ENCODE measurements at regions not wholly inside any gene's neighbourhood (a gene's known extent, or its start where the extent isn't known, plus 50 kb on each side); places are given as distances from the start of the nearest gene placed in this dataset.
A peak's percentile ranks its signal among the peaks of the same experiment; 100 is the strongest.
"Not testable (repeated sequence)": the region's sequence is repeated elsewhere in the genome, so short reads cannot be mapped to it uniquely, and the experiment has no call there.

- not testable (repeated sequence) for DNase-seq (ENCODE audit: extremely low read depth in 1 of 2, low read depth in 1 of 2)
Measured at GRCh38 chr16:72729552-72729951, 318.4 kb downstream of the ZFHX3 start.

DNA sequence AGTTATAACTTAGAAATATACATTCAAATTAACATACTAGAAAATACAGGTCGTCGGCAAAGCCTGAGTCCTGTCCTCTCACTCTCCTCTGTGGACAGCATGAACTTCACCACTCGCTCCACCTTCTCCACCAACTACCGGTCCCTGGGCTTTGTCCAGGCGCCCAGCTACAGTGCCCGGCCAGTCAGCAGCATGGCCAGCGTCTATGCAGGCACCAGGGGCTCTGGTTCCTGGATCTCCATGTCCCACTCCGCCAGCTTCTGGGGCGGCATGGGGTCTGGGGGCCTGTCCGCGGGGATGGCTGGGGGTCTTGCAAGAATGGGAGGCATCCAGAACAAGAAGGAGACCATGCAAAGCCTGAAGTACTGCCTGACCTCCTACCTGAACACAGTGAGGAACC lies 319.4 kb downstream of the ZFHX3 start:
- DNase-seq (ENCODE audit: extremely low read depth in 1 of 2, low read depth in 1 of 2), result no peak

DNA sequence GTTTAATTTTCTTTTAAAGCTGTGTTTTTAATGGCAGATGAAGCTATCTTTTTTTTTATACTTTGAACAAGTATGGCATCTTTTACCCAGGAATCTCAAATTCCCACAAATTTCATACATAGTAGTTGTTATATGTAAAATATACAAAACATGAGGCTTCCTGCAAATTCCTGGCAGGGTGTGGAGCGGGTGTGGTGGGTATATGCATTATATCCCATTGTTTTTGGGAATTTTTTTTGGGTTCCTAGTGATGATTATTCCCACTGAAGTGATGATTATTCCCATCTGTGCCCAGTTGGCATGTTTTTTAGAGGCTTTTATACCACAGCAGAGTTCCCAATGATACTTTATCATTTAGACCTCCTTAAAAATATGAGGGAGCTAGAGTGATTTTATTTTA lies 320.4 kb downstream of the ZFHX3 start:
- DNase-seq (ENCODE audit: extremely low read depth in 1 of 2, low read depth in 1 of 2), result no peak

GRCh38 chr16:72725643-72726042 lies 322.3 kb downstream of the ZFHX3 start:
- no peak for DNase-seq (ENCODE audit: extremely low read depth in 1 of 2, low read depth in 1 of 2)

DNA sequence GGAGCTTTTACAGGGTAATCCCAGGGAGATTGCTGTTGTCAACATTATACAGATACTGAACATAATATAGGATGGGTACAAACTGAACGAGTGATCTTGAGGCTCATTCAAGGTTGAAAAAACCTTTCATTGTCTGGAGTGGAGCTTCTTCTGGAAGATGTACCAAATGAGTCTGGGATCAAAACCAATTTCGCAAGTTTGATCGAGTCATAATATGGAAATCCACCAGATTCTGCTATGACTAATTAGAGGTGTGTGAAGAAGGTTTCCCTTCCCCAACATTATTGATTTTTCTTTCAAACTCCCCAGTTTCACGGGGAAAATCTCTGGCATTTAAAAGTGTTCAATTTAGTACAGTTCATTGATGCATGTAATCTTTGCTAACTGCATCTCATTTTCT lies 324.1 kb downstream of the ZFHX3 start:
- no peak for DNase-seq (ENCODE audit: extremely low read depth in 1 of 2, low read depth in 1 of 2)

GRCh38 chr16:72722552-72722951 lies 325.4 kb downstream of the ZFHX3 start:
- no peak for DNase-seq (ENCODE audit: extremely low read depth in 1 of 2, low read depth in 1 of 2)

DNA sequence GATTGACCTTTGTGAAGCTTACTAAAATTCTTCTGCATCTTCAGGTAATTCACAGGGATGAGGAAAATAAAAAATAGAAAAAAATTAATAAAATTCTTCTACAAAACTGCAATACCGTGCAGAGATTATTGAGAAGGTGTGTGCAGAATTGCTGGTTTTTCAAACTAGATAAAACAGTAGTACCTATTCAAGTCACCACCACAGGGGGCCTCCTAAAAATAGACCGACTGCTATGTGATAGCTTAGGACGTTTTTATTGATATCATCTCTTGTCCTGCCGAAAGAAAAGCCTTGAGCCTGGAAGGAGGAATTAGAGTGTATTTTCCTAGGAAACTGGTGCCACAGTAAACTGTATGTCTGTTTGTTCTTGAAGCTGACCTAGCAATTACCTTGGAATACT lies 325.9 kb downstream of the ZFHX3 start:
- DNase-seq (ENCODE audit: extremely low read depth in 1 of 2, low read depth in 1 of 2), result no peak

DNA sequence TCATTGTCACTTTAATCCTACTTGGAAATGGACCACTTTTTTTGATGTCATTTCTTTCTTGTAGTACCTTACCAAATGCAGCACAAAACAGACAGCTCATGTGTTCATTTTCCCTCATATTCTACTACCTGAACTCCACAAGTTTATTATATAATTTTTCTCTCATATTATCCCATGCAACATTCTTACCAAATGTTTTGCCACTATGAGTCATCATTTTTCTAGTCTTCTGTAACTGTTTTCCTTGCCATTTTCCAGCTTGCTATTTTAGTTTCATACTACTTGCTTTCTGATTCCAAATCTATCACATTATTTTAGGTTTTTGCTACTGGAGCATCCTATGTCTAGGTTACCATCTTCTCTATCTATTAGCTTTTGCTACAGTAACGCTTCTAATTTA lies 332.7 kb downstream of the ZFHX3 start:
- DNase-seq (ENCODE audit: extremely low read depth in 1 of 2, low read depth in 1 of 2), result no peak

GRCh38 chr16:72711823-72712222 lies 336.1 kb downstream of the ZFHX3 start:
- DNase-seq (ENCODE audit: extremely low read depth in 1 of 2, low read depth in 1 of 2), result no peak

DNA sequence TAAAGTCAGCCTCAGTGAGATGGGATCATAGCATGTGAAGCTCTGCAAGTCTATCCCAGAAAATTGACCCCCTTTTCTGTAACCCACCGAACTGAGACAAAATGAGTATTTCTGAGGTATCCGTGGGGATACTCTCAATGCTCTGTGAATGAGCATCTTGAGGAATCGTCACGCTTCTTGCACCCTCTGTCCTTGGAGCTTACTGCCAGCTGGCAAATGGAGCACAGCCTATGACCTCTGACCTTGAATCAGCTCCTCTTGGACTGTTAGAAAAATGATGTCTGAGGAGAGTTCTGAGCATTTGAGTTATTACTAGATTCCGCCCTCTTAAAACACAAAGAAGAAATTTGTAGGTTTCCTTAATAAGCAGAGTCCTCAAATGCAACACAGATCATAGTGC lies 342.1 kb downstream of the ZFHX3 start:
- no peak for DNase-seq (ENCODE audit: extremely low read depth in 1 of 2, low read depth in 1 of 2)

GRCh38 chr16:72704746-72705372 lies 343.1 kb downstream of the ZFHX3 start:
- DNase-seq (ENCODE audit: extremely low read depth in 1 of 2, low read depth in 1 of 2), result no peak

GRCh38 chr16:72689851-72690250 lies 358.1 kb downstream of the ZFHX3 start:
- no peak for DNase-seq (ENCODE audit: extremely low read depth in 1 of 2, low read depth in 1 of 2)

GRCh38 chr16:72680732-72681131 lies 367.2 kb downstream of the ZFHX3 start:
- no peak for DNase-seq (ENCODE audit: extremely low read depth in 1 of 2, low read depth in 1 of 2)

DNA sequence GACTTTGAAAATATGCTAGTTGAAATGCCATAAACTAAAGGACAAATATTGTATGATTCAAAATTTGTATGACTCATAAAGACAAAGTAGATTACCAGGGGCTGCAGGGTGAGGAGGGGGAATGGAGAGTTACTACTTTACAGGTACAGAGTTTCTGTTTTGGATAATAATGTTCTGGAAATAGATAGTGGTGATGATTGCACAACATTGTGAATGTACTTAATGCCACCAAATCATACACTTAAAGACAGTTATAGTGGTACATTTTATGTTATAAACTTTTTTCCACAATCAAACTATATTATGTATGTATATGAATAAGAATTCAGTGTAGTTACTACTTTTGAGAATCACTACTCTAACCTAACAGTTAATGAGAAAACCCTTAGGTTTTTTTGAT lies 368.1 kb downstream of the ZFHX3 start:
- no peak for DNase-seq (ENCODE audit: extremely low read depth in 1 of 2, low read depth in 1 of 2)

GRCh38 chr16:72677662-72678447 lies 370.1 kb downstream of the ZFHX3 start:
- DNase-seq (ENCODE audit: extremely low read depth in 1 of 2, low read depth in 1 of 2), result no peak

GRCh38 chr16:72673118-72673517 lies 374.8 kb downstream of the ZFHX3 start:
- no peak for DNase-seq (ENCODE audit: extremely low read depth in 1 of 2, low read depth in 1 of 2)

DNA sequence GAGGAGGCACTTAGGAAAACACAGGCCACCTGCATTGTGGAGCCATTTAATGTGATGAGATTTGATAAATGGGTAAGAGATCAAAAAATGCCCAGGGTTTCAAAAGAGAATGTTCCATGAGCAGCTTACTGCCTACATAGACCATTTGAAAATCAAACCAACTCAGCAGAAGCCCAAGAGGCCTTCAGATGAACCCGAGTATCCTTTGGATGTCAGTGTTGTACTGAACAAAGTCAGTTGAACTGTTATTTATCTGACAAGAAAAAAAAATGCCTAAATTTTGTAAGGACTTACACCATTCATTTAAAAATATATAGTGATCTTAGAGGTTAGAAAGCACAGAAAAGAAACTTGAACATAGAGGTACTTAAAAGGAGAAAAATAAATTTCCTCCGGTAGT lies 381.7 kb downstream of the ZFHX3 start:
- no peak for DNase-seq (ENCODE audit: extremely low read depth in 1 of 2, low read depth in 1 of 2)

- no peak for DNase-seq (ENCODE audit: extremely low read depth in 1 of 2, low read depth in 1 of 2)
Measured at GRCh38 chr16:72665701-72666100, 382.2 kb downstream of the ZFHX3 start.

GRCh38 chr16:72664509-72665408 lies 383.2 kb downstream of the ZFHX3 start:
- DNase-seq (ENCODE audit: extremely low read depth in 1 of 2, low read depth in 1 of 2), result peak; percentile 86 to 94

DNA sequence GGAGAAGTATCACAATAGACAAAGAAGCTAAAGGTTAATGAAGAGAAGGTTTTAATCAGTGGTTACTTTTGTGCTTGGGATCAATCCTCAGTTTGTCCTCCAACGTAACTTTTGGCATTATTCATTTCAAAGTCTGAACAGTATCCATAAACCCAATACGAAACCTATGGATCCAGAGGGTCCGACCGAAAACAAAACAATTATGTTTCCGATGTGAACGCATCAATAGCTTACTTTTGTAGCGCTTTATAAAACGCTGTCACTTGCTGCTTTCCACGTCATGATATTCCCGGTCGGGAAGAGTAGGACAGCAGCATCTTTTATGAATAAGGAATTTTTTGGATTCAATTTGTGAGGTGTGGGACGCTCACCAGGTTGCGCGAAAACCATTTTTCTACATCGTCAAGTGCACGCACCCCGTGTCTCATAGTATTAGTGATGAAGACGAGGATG lies 383.8 kb downstream of the ZFHX3 start:
- no peak for DNase-seq (ENCODE audit: extremely low read depth in 1 of 2, low read depth in 1 of 2)

- DNase-seq (ENCODE audit: extremely low read depth in 1 of 2, low read depth in 1 of 2), result no peak
Measured at GRCh38 chr16:72658888-72659717, 388.8 kb downstream of the ZFHX3 start.
